ENCODE measurements at regions not wholly inside any gene's neighbourhood (a gene's known extent, or its start where the extent isn't known, plus 50 kb on each side); places are given as distances from the start of the nearest gene placed in this dataset.

DNA sequence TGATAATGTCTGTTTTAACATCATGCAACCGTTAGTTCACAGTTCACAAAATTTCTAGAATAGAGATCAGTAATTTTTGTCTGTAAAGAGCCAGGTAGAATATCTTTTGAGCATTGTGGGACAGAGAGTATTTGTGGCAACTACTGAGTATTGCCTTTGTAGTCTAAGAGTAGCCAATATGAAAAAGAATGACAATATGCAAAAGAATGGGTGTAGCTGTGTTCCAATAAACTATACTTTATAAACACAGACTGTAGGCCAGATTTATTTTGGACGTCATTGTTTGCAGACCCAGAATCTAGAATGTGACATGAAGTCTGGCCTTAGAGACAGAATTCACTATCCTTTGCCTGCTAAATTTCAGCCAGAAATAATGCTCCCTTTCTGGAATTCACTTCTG lies 694.1 kb upstream of the MMS22L start:
- TF ChIP-seq ZNF565 (CRISPR knock-in tag; conservative IDR thresholded peaks at IDR 0.05; ENCODE audit: low read depth) (no peak), ZNF8 (CRISPR knock-in tag; IDR thresholded peaks at IDR 0.05) (no peak), ZFP30 (CRISPR knock-in tag; IDR thresholded peaks at IDR 0.05) (no peak), RARB (CRISPR knock-in tag; IDR thresholded peaks at IDR 0.05) (no peak), SNAI2 (CRISPR knock-in tag; IDR thresholded peaks at IDR 0.05) (no peak), ARNTL (CRISPR knock-in tag; IDR thresholded peaks at IDR 0.05; ENCODE audit: borderline replicate concordance, low read depth) (no peak), PATZ1 (CRISPR knock-in tag; IDR thresholded peaks at IDR 0.05; ENCODE audit: borderline replicate concordance) (no peak), TSHZ2 (CRISPR knock-in tag; IDR thresholded peaks at IDR 0.05) (no peak), PPARA (CRISPR knock-in tag; IDR thresholded peaks at IDR 0.05; ENCODE audit: borderline replicate concordance) (no peak), ZFP3 (CRISPR knock-in tag; IDR thresholded peaks at IDR 0.05) (no peak)

Data from SK-N-SH treated with all-trans-retinoic acid at 6 μM for 48 hours (cell line).